Fibroblast of lung (primary cell): ENCODE measurements at regions not wholly inside any gene's neighbourhood (a gene's known extent, or its start where the extent isn't known, plus 50 kb on each side); places are given as distances from the start of the nearest gene placed in this dataset.

Source experiments
- EZH2 ChIP-seq: IDR thresholded peaks from 2 replicates; pipeline ENCODE4 v1.5.1; 2012; ENCODE audit warnings: low read length, control low read depth, mild to moderate bottlenecking; ENCODE audit errors: missing control alignments
- TF ChIP-seq, protein P1 (sequence below), 2 donors: IDR thresholded peaks in 1 of 2; conservative IDR thresholded peaks in 1 of 2; 1 replicate in 1 of 2; 2 replicates in 1 of 2; pipeline ENCODE4 v1.5.1; 2011 to 2012; ENCODE audit warnings: low read length in 2 of 2, control low read depth in 1 of 2, inconsistent platforms in 1 of 2, low read depth in 1 of 2, mild to moderate bottlenecking in 1 of 2

DNA sequence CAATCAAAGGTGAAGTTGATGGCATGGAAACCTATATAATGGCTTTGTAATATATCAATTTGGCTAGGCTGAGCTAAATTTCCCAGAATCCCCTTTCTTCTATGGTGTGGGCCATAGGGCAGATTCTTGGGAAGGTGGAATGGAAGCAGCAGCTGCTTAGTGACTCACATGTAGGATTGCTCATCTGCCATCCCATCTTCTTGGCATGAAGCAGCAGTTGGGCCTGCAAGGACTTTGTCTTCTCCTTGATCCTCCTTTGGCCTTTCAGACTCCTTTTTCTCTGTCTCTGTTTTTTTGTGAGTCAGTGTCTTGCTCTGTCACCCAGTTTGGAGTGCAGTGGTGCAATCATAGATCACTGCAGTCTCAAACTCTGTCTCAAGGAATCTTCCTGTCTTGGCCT is 52.6 kb upstream of the CEP162 start:
- TF ChIP-seq, protein P1, sequence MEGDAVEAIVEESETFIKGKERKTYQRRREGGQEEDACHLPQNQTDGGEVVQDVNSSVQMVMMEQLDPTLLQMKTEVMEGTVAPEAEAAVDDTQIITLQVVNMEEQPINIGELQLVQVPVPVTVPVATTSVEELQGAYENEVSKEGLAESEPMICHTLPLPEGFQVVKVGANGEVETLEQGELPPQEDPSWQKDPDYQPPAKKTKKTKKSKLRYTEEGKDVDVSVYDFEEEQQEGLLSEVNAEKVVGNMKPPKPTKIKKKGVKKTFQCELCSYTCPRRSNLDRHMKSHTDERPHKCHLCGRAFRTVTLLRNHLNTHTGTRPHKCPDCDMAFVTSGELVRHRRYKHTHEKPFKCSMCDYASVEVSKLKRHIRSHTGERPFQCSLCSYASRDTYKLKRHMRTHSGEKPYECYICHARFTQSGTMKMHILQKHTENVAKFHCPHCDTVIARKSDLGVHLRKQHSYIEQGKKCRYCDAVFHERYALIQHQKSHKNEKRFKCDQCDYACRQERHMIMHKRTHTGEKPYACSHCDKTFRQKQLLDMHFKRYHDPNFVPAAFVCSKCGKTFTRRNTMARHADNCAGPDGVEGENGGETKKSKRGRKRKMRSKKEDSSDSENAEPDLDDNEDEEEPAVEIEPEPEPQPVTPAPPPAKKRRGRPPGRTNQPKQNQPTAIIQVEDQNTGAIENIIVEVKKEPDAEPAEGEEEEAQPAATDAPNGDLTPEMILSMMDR (conservative IDR thresholded peaks at IDR 0.05 in 1 of 2, IDR thresholded peaks at IDR 0.05 in 1 of 2; ENCODE audit: low read depth in 1 of 2, low read length in 2 of 2) = no peak
- TF ChIP-seq EZH2 = no peak
